A549 (cell line): ENCODE measurements at regions not wholly inside any gene's neighbourhood (a gene's known extent, or its start where the extent isn't known, plus 50 kb on each side); places are given as distances from the start of the nearest gene placed in this dataset.

Experiments used
- CHD4 ChIP-seq: fragments of 200-600 bp; sonication (generic); IDR thresholded peaks from 2 replicates; pipeline ENCODE4 v1.6.1; 2016; ENCODE audit warnings: antibody characterized with exemption, mild to moderate bottlenecking, borderline replicate concordance
- EP300 ChIP-seq, 2 experiments: fragments of >200 bp; sonication (Bioruptor Twin); formaldehyde crosslinking; IDR thresholded peaks; 2 replicates in 1 of 2; 3 replicates in 1 of 2; pipeline ENCODE4 v1.6.1; 2016 to 2017
- KDM1A ChIP-seq: fragments of 200-600 bp; sonication (generic); IDR thresholded peaks from 2 replicates; pipeline ENCODE4 v1.6.1; 2016; ENCODE audit warnings: low read depth, mild to moderate bottlenecking
- MYC ChIP-seq: IDR thresholded peaks from 2 replicates; pipeline ENCODE4 v1.6.1; 2012; ENCODE audit warnings: mild to moderate bottlenecking, inconsistent platforms, low read length, improper control_type of control experiment, borderline replicate concordance
- POLR2A ChIP-seq: IDR thresholded peaks from 2 replicates; pipeline ENCODE4 v1.6.1; 2012; ENCODE audit warnings: mild to moderate bottlenecking, low read length
- RAD21 ChIP-seq, 2 experiments: fragments of >200 bp in 1 of 2; sonication (Bioruptor Twin) in 1 of 2; formaldehyde crosslinking in 1 of 2; IDR thresholded peaks in 1 of 2; conservative IDR thresholded peaks in 1 of 2; 2 replicates in 1 of 2; 3 replicates in 1 of 2; pipeline ENCODE4 v1.6.1; 2012 to 2018; ENCODE audit warnings: inconsistent platforms in 1 of 2
- SREBF2 ChIP-seq: fragments of 450-650 bp; IDR thresholded peaks from 2 replicates; pipeline ENCODE4 v1.6.1; 2014; ENCODE audit warnings: mild to moderate bottlenecking, moderate library complexity
- TF ChIP-seq, protein P1 (sequence below): fragments of >200 bp; sonication (Bioruptor Twin); formaldehyde crosslinking; IDR thresholded peaks from 3 replicates; pipeline ENCODE4 v1.5.1; 2016
- TF ChIP-seq, protein P2 (sequence below): fragments of 200-600 bp; sonication (generic); IDR thresholded peaks from 2 replicates; pipeline ENCODE4 v1.6.1; 2016; ENCODE audit warnings: antibody characterized with exemption, mild to moderate bottlenecking, moderate library complexity

DNA sequence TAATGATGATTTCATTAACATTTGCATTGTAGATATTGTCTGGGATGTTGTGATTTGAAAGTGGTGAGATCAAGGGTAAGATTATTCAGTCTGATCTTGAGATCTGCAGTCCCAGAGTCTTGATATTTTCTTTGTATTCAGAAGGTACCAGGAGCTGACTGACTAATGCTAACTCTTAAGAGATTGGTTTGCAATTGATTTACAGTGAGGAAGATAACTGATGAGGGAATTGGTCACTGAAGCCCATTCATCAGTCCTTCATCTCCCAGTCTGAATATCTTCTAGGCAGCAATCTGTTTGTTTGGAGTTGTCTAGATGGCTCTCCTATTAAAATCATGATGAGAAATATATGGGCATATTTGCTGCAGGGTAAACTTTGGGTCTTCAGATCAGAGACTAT lies 473.7 kb downstream of the ARL4A start:
- TF ChIP-seq POLR2A (no peak), CHD4 (no peak), KDM1A (no peak), SREBF2 (no peak), EP300 (IDR thresholded peaks at IDR 0.05) (no peak), RAD21 (conservative IDR thresholded peaks at IDR 0.05 in 1 of 2, IDR thresholded peaks at IDR 0.05 in 1 of 2) (no peak), MYC (no peak)
- TF ChIP-seq, protein P1, sequence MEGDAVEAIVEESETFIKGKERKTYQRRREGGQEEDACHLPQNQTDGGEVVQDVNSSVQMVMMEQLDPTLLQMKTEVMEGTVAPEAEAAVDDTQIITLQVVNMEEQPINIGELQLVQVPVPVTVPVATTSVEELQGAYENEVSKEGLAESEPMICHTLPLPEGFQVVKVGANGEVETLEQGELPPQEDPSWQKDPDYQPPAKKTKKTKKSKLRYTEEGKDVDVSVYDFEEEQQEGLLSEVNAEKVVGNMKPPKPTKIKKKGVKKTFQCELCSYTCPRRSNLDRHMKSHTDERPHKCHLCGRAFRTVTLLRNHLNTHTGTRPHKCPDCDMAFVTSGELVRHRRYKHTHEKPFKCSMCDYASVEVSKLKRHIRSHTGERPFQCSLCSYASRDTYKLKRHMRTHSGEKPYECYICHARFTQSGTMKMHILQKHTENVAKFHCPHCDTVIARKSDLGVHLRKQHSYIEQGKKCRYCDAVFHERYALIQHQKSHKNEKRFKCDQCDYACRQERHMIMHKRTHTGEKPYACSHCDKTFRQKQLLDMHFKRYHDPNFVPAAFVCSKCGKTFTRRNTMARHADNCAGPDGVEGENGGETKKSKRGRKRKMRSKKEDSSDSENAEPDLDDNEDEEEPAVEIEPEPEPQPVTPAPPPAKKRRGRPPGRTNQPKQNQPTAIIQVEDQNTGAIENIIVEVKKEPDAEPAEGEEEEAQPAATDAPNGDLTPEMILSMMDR: no peak
- TF ChIP-seq, protein P2, sequence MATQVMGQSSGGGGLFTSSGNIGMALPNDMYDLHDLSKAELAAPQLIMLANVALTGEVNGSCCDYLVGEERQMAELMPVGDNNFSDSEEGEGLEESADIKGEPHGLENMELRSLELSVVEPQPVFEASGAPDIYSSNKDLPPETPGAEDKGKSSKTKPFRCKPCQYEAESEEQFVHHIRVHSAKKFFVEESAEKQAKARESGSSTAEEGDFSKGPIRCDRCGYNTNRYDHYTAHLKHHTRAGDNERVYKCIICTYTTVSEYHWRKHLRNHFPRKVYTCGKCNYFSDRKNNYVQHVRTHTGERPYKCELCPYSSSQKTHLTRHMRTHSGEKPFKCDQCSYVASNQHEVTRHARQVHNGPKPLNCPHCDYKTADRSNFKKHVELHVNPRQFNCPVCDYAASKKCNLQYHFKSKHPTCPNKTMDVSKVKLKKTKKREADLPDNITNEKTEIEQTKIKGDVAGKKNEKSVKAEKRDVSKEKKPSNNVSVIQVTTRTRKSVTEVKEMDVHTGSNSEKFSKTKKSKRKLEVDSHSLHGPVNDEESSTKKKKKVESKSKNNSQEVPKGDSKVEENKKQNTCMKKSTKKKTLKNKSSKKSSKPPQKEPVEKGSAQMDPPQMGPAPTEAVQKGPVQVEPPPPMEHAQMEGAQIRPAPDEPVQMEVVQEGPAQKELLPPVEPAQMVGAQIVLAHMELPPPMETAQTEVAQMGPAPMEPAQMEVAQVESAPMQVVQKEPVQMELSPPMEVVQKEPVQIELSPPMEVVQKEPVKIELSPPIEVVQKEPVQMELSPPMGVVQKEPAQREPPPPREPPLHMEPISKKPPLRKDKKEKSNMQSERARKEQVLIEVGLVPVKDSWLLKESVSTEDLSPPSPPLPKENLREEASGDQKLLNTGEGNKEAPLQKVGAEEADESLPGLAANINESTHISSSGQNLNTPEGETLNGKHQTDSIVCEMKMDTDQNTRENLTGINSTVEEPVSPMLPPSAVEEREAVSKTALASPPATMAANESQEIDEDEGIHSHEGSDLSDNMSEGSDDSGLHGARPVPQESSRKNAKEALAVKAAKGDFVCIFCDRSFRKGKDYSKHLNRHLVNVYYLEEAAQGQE: no peak
